Ishikawa (cell line): ENCODE measurements at regions not wholly inside any gene's neighbourhood (a gene's known extent, or its start where the extent isn't known, plus 50 kb on each side); places are given as distances from the start of the nearest gene placed in this dataset.
A peak's percentile ranks its signal among the peaks of the same experiment; 100 is the strongest.

Source experiments
- CEBPB ChIP-seq: IDR thresholded peaks from 2 replicates; pipeline ENCODE4 v1.6.1; 2012
- CREB1 ChIP-seq: IDR thresholded peaks from 2 replicates; pipeline ENCODE4 v1.6.1; 2012; ENCODE audit warnings: low read depth
- EGR1 ChIP-seq: IDR thresholded peaks from 2 replicates; pipeline ENCODE4 v1.6.1; 2012
- EP300 ChIP-seq: IDR thresholded peaks from 2 replicates; pipeline ENCODE4 v1.6.1; 2012; ENCODE audit warnings: borderline replicate concordance
- FOXM1 ChIP-seq: IDR thresholded peaks from 2 replicates; pipeline ENCODE4 v1.6.1; 2012; ENCODE audit warnings: low read depth, borderline replicate concordance
- NFIC ChIP-seq: IDR thresholded peaks from 2 replicates; pipeline ENCODE4 v1.6.1; 2012
- RAD21 ChIP-seq: IDR thresholded peaks from 2 replicates; pipeline ENCODE4 v1.6.1; 2012; ENCODE audit warnings: low read depth
- REST ChIP-seq: IDR thresholded peaks from 2 replicates; pipeline ENCODE4 v1.6.1; 2012; ENCODE audit warnings: low read depth, mild to moderate bottlenecking
- TAF1 ChIP-seq: IDR thresholded peaks from 2 replicates; pipeline ENCODE4 v1.6.1; 2012; ENCODE audit warnings: low read depth, mild to moderate bottlenecking
- TCF12 ChIP-seq: IDR thresholded peaks from 2 replicates; pipeline ENCODE4 v1.6.1; 2012; ENCODE audit warnings: low read depth
- TEAD4 ChIP-seq: IDR thresholded peaks from 2 replicates; pipeline ENCODE4 v1.6.1; 2012
- USF1 ChIP-seq: IDR thresholded peaks from 2 replicates; pipeline ENCODE4 v1.6.1; 2012
- YY1 ChIP-seq: IDR thresholded peaks from 2 replicates; pipeline ENCODE4 v1.6.1; 2012; ENCODE audit warnings: low read depth
- ZBTB7A ChIP-seq: IDR thresholded peaks from 2 replicates; pipeline ENCODE4 v1.6.1; 2012; ENCODE audit warnings: low read depth
- TF ChIP-seq, protein P1 (sequence below): IDR thresholded peaks from 2 replicates; pipeline ENCODE4 v1.6.1; 2012

DNA sequence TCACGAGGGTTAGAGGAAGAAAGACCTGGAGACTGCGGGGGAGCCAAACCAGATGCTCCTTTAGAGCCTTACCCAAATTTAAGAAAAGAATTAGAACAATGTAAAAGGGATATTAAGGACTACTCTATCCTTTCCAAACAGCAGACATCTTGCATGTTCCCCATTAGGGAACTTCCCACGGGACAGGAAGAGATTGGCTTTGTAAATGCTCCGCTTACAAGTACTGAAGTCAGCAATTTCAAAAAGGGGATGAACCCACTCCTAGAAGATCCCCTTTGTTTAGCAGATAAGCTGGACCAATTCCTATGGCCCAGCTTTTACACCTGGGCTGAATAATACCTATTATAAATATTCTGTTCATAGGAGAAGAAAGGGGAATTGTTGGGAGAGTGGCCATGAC, 74.2 kb downstream of the APOBEC1 start:
- TF ChIP-seq CREB1 = no peak
- no peak for TF ChIP-seq EP300

DNA sequence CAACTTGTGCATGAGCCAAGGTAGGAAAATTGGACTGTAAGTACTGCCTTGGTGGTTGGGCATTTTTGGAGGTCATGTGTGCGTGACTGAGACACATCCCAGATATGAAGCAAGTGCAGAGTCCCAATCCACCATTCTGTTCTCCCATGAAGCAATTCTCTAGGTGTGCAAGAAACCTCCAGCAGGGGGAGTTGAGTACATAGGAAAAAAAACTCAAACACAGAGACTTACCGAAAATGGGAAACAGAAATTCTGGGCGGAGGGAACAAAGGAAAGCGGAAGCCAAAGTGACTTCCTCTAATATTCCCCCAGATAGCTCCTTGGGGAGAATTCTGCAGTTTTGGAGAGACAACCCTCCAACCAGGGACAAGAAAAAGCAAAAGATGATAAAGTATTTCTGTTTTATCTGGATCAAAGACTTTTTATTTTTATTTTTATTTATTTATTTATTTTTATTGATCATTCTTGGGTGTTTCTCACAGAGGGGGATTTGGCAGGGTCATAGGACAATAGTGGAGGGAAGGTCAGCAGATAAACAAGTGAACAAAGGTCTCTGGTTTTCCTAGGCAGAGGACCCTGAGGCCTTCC, 76.9 kb downstream of the APOBEC1 start:
- peak; percentile 52 for TF ChIP-seq RAD21

DNA sequence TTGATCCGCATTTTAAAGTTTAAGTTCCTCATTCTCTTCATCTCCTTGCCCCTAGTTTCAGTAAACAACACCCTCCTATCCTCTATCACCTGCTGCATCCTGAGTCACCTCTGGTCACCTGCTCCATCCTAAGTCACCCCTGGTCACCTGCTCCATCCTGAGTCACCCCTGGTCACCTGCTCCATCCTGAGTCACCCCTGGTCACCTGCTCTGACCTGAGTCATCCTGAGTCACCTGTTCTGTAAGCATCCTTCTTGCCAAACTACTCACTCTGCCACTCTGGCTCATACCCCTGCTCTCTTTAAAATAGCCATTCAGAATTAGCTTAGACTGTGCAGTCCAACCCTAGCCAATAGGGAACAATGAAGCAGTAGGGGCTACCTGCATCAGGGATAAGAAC, 80.6 kb upstream of the CD163 start:
- TF ChIP-seq USF1 (peak; percentile 68), EP300 (peak; percentile 36; the same call in 1 of the 2 replicates)

DNA sequence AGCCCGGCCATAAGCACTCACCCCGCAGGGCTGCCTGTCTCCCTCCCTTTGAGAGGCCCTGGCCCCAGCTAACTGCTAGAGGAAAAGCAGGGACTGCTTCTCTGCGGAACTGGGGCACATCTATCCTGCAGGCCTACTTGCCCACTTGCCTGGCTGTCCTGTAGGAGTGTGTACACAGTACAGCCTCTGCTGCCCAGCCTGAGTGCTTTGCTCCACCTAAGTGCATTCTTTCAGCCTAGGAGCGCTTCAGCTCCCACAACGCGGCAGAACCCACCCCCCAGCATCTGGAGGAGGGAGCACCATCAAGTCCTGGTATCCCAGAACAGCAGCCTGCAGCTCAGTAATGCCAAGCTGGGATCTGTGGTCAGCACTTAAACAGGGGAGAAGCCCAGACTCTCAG, 79.9 kb upstream of the CD163 start:
- TF ChIP-seq EGR1 (no peak), RAD21 (no peak), REST (no peak), NFIC (no peak), TEAD4 (no peak), TAF1 (no peak), TCF12 (no peak), USF1 (no peak), CEBPB (no peak), EP300 (no peak), ZBTB7A (no peak), CREB1 (no peak), FOXM1 (no peak), YY1 (no peak)
- TF ChIP-seq, protein P1, sequence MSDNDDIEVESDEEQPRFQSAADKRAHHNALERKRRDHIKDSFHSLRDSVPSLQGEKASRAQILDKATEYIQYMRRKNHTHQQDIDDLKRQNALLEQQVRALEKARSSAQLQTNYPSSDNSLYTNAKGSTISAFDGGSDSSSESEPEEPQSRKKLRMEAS = no peak

- TF ChIP-seq TAF1 = no peak
- TF ChIP-seq FOXM1 = no peak
- no peak for TF ChIP-seq YY1
- no peak for TF ChIP-seq USF1
- no peak for TF ChIP-seq RAD21
- TF ChIP-seq EGR1 = no peak
- no peak for TF ChIP-seq NFIC
- no peak for TF ChIP-seq CREB1
- TF ChIP-seq, protein P1 = no peak
Observed at GRCh38 chr12:7582796-7583195, 79.2 kb upstream of the CD163 start.

DNA sequence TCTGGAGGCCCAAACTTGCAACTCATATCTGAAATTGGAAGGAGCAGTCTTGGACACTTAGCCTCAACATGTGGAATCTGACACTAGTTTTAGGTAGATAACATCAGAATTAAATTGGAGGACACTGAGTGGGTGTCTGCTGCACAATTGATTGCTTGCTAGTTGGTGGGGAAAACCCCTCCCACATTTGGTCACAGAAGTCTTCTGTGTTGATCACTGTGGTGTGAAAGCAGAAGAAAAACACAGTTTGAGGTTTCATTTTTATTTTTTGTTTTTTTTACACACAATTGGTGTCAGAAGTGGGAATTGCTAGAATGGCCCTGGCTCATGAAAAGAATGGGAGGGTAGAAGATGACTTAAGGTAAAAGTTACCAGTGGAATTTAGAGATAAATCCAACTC, 78.0 kb upstream of the CD163 start:
- no peak for TF ChIP-seq TEAD4
- TF ChIP-seq FOXM1 = no peak
- TF ChIP-seq USF1 = no peak
- TF ChIP-seq, protein P1 = no peak
- no peak for TF ChIP-seq RAD21
- TF ChIP-seq CEBPB = no peak
- TF ChIP-seq EP300 = no peak
- TF ChIP-seq TCF12 = no peak
- TF ChIP-seq REST = no peak
- TF ChIP-seq YY1 = no peak
- TF ChIP-seq CREB1 = no peak
- TF ChIP-seq EGR1 = no peak
- TF ChIP-seq ZBTB7A = no peak
- no peak for TF ChIP-seq NFIC
- TF ChIP-seq TAF1 = no peak
